Neural progenitor cell (in vitro differentiated cells): ENCODE measurements at regions not wholly inside any gene's neighbourhood (a gene's known extent, or its start where the extent isn't known, plus 50 kb on each side); places are given as distances from the start of the nearest gene placed in this dataset.

Experiments
- DNase-seq: peaks from one replicate; pipeline ENCODE4 v3.0.0-alpha.2; 2016; ENCODE audit warnings: low spot score
- H2AFZ ChIP-seq: fragments of 200-600 bp; sonication (generic); replicated peaks from 2 replicates; pipeline ENCODE4 v1.6.1; 2016; ENCODE audit warnings: antibody characterized with exemption
- H3F3A ChIP-seq: fragments of 200-600 bp; sonication (generic); 2 replicates; pipeline ENCODE4 v1.6.1; 2016; ENCODE audit warnings: antibody characterized with exemption, low read depth
- H3K27ac ChIP-seq: fragments of 200-600 bp; sonication (generic); 2 replicates; pipeline ENCODE4 v1.5.1; 2016; ENCODE audit warnings: mild to moderate bottlenecking
- H3K27me3 ChIP-seq: fragments of 200-600 bp; sonication (generic); 2 replicates; pipeline ENCODE4 v1.6.1; 2016; ENCODE audit warnings: mild to moderate bottlenecking, moderate library complexity
- H3K36me3 ChIP-seq: fragments of 200-600 bp; sonication (generic); 2 replicates; pipeline ENCODE4 v1.5.1; 2016
- H3K4me1 ChIP-seq: fragments of 200-600 bp; sonication (generic); 2 replicates; pipeline ENCODE4 v1.6.1; 2016; ENCODE audit warnings: mixed run types
- H3K4me2 ChIP-seq: fragments of 200-600 bp; sonication (generic); 2 replicates; pipeline ENCODE4 v1.6.1; 2016
- H3K4me3 ChIP-seq: fragments of 200-600 bp; sonication (generic); 2 replicates; pipeline ENCODE4 v1.5.1; 2016
- H3K79me2 ChIP-seq: fragments of 200-600 bp; sonication (generic); 2 replicates; pipeline ENCODE4 v1.6.1; 2016; ENCODE audit warnings: low read depth
- H3K9ac ChIP-seq: fragments of 200-600 bp; sonication (generic); 2 replicates; pipeline ENCODE4 v1.6.1; 2016
- H3K9me3 ChIP-seq: fragments of 200-600 bp; sonication (generic); 2 replicates; pipeline ENCODE4 v1.5.1; 2016; ENCODE audit warnings: low read depth
- H4K20me1 ChIP-seq: fragments of 200-600 bp; sonication (generic); 2 replicates; pipeline ENCODE4 v1.6.1; 2016; ENCODE audit warnings: low read depth
- H3K27ac Mint-ChIP-seq: 3 replicates; pipeline ENCODE4 v1.8.0; 2021; ENCODE audit warnings: mixed read lengths
- H3K27me3 Mint-ChIP-seq: 2 replicates; pipeline ENCODE4 v1.8.0; 2022; ENCODE audit warnings: low read depth, mild to moderate bottlenecking, inconsistent platforms, moderate library complexity, mixed read lengths; ENCODE audit not compliant: insufficient read depth
- H3K36me3 Mint-ChIP-seq: 3 replicates; pipeline ENCODE4 v1.8.0; 2021; ENCODE audit warnings: mixed read lengths
- H3K4me1 Mint-ChIP-seq: 3 replicates; pipeline ENCODE4 v1.8.0; 2021; ENCODE audit warnings: mixed read lengths
- H3K4me3 Mint-ChIP-seq: 3 replicates; pipeline ENCODE4 v1.8.0; 2021; ENCODE audit warnings: mild to moderate bottlenecking, moderate library complexity, mixed read lengths
- H3K9me3 Mint-ChIP-seq: 3 replicates; pipeline ENCODE4 v1.8.0; 2020; ENCODE audit warnings: mixed read lengths
- CTCF ChIP-seq: fragments of 200-600 bp; sonication (generic); IDR thresholded peaks from 2 replicates; pipeline ENCODE4 v1.5.1; 2017; ENCODE audit warnings: antibody characterized with exemption, mild to moderate bottlenecking
- EZH2 ChIP-seq: fragments of 200-600 bp; sonication (generic); IDR thresholded peaks from 2 replicates; pipeline ENCODE4 v1.6.1; 2017; ENCODE audit warnings: antibody characterized with exemption, mild to moderate bottlenecking, moderate library complexity
- EZH2phosphoT487 ChIP-seq: fragments of 200-600 bp; sonication (generic); IDR thresholded peaks from 2 replicates; pipeline ENCODE4 v1.6.1; 2017; ENCODE audit warnings: antibody characterized with exemption

- Histone ChIP-seq H3K4me3 (no peak overlapping the region), H3K27me3 (no peaks in the 10 kb centered on the region), H3F3A (no peaks in the 10 kb centered on the region), H3K79me2 (no peaks in the 10 kb centered on the region), H3K9ac (no peak overlapping the region), H3K36me3 (no peaks in the 10 kb centered on the region), H3K9me3 (no peaks in the 10 kb centered on the region), H2AFZ (no peak overlapping the region), H3K27ac (no peak overlapping the region), H3K4me1 (no peaks in the 10 kb centered on the region), H3K4me2 (no peak overlapping the region), H4K20me1 (no peaks in the 10 kb centered on the region)
- peaks cover 7% of the 10 kb centered on the region for H3K9me3 Mint-ChIP-seq
- H3K27me3 Mint-ChIP-seq = peaks cover 1% of the 10 kb centered on the region
- no peak for DNase-seq
- no peaks in the 10 kb centered on the region for H3K36me3 Mint-ChIP-seq
- no peak overlapping the region for H3K27ac Mint-ChIP-seq
- TF ChIP-seq EZH2 = no peak
- TF ChIP-seq EZH2phosphoT487 = no peak
- no peak for TF ChIP-seq CTCF
- peaks cover 6% of the 10 kb centered on the region for H3K4me1 Mint-ChIP-seq
- H3K4me3 Mint-ChIP-seq = no peak overlapping the region
Measured at GRCh38 chr9:81868145-81868544, 60.1 kb upstream of the SPATA31D4 start.

- no peak overlapping the region for H3K27ac ChIP-seq
- H3K4me3 ChIP-seq = no peak overlapping the region
- Mint-ChIP-seq H3K27ac (no peak overlapping the region), H3K9me3 (peaks cover 4% of the 10 kb centered on the region), H3K36me3 (no peaks in the 10 kb centered on the region), H3K4me3 (no peak overlapping the region), H3K27me3 (peaks cover 3% of the 10 kb centered on the region), H3K4me1 (peaks cover 6% of the 10 kb centered on the region)
- H3K36me3 ChIP-seq = no peaks in the 10 kb centered on the region
- no peaks in the 10 kb centered on the region for H3K9me3 ChIP-seq
- TF ChIP-seq CTCF (no peak), EZH2phosphoT487 (no peak), EZH2 (no peak)
- H3K4me2 ChIP-seq = no peak overlapping the region
- no peak for DNase-seq
- no peak overlapping the region for H2AFZ ChIP-seq
- no peaks in the 10 kb centered on the region for H4K20me1 ChIP-seq
- no peaks in the 10 kb centered on the region for H3K79me2 ChIP-seq
- H3K27me3 ChIP-seq = no peaks in the 10 kb centered on the region
- no peak overlapping the region for H3K9ac ChIP-seq
- no peaks in the 10 kb centered on the region for H3F3A ChIP-seq
- H3K4me1 ChIP-seq = no peaks in the 10 kb centered on the region
Measured at GRCh38 chr9:81871695-81872094, 56.5 kb upstream of the SPATA31D4 start.

- H3K36me3 ChIP-seq = no peaks in the 10 kb centered on the region
- Mint-ChIP-seq H3K9me3 (no peaks in the 10 kb centered on the region), H3K27ac (no peak overlapping the region), H3K36me3 (no peaks in the 10 kb centered on the region), H3K4me1 (peaks cover 6% of the 10 kb centered on the region), H3K27me3 (peaks cover 3% of the 10 kb centered on the region), H3K4me3 (no peak overlapping the region)
- no peak for TF ChIP-seq EZH2
- TF ChIP-seq EZH2phosphoT487 = no peak
- no peak for TF ChIP-seq CTCF
- no peaks in the 10 kb centered on the region for H3K27me3 ChIP-seq
- no peak overlapping the region for H2AFZ ChIP-seq
- no peaks in the 10 kb centered on the region for H3K4me1 ChIP-seq
- no peak overlapping the region for H3K4me2 ChIP-seq
- no peak for DNase-seq
- no peak overlapping the region for H3K4me3 ChIP-seq
- H3K27ac ChIP-seq = no peak overlapping the region
- H3K9ac ChIP-seq = no peak overlapping the region
- H4K20me1 ChIP-seq = no peaks in the 10 kb centered on the region
- no peaks in the 10 kb centered on the region for H3K79me2 ChIP-seq
- no peaks in the 10 kb centered on the region for H3K9me3 ChIP-seq
- no peaks in the 10 kb centered on the region for H3F3A ChIP-seq
Measured at GRCh38 chr9:81874250-81874649, 54.0 kb upstream of the SPATA31D4 start.
